ENCODE measurements at regions not wholly inside any gene's neighbourhood (a gene's known extent, or its start where the extent isn't known, plus 50 kb on each side); places are given as distances from the start of the nearest gene placed in this dataset.

GRCh38 chr4:107333518-107333917 is 297.4 kb upstream of the DKK2 start:
- TF ChIP-seq POLR2AphosphoS5 (IDR thresholded peaks at IDR 0.05) (no peak), POLR2A (IDR thresholded peaks at IDR 0.05; ENCODE audit: low read depth) (no peak), CTCF (IDR thresholded peaks at IDR 0.05) (no peak), EP300 (IDR thresholded peaks at IDR 0.05) (no peak)
